Gastrocnemius medialis (tissue), 4 donors: ENCODE measurements at regions not wholly inside any gene's neighbourhood (a gene's known extent, or its start where the extent isn't known, plus 50 kb on each side); places are given as distances from the start of the nearest gene placed in this dataset.

ENCODE experiments used
- CTCF ChIP-seq, 5 experiments: fragments of 450-650 bp in 3 of 5; fragments of 200-600 bp in 2 of 5; sonication (generic) in 2 of 5; IDR thresholded peaks in 4 of 5; conservative IDR thresholded peaks in 1 of 5; 1 replicate in 4 of 5; 2 replicates in 1 of 5; pipeline ENCODE4 v1.5.1; 2016 to 2019; ENCODE audit warnings: antibody characterized with exemption in 5 of 5, mild to moderate bottlenecking in 3 of 5, moderate library complexity in 3 of 5
- POLR2A ChIP-seq, 2 donors: fragments of 450-650 bp; IDR thresholded peaks; one replicate each; pipeline ENCODE4 v1.6.1; 2017; ENCODE audit warnings: antibody characterized with exemption in 2 of 2, mild to moderate bottlenecking in 2 of 2, moderate library complexity in 2 of 2

- TF ChIP-seq CTCF (IDR thresholded peaks at IDR 0.05 in 4 of 5, conservative IDR thresholded peaks at IDR 0.05 in 1 of 5) (no peak), POLR2A (IDR thresholded peaks at IDR 0.05) (no peak)
These were observed 214.5 kb upstream of the CAMK1G start for GRCh38 chr1:209368864-209369598.
